ENCODE measurements at regions not wholly inside any gene's neighbourhood (a gene's known extent, or its start where the extent isn't known, plus 50 kb on each side); places are given as distances from the start of the nearest gene placed in this dataset.

DNA sequence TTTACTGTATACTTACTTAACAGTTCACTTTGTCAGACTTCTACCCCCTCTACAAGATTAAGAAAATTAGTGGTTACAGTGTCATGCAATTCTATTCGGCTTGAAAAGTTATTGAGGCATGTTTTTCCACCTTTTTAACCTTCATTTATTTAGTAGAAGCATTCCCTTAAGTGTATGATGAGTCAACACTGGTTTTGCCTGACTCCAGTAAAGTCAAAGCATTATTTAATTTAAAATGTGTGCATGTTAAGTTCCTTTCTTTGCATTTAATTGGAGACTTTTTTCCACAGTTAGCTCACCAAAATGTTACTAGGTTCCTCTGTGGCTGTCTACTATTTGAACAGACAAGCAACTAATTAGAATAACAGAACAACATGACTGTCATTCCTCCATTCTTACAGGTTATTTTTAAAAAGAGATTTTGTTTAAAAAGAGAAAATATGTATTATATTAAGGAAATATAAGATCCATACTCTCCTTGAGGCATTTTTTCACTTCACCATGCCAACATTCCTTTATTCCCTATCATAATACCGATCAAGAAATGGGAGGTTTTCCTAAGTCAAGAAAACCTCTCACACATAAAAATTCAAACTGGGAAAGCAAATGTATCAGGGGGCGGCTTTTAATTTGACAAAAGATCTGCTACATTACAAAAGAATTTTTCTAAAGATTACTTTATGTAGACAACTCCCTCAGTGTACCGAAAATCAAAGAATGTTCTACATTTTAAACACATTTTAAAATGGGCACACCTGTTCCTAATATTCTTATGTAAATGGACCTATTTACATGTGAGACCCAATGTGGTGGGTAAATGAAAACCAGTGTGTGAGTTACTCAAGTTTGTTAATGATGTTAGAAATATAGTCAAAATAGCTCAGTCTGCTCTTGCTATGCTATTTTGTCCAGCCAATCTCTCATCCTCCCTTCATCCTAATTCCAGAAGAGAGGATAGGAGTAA is 361.2 kb downstream of the UTRN start:
- Mint-ChIP-seq H3K36me3 (peaks cover 4 to 9% of the 10 kb centered on the region in 2 donors), H3K27ac (peak overlapping the region; percentile 5), H3K4me1 (peaks cover 12 to 35% of the 10 kb centered on the region in 2 donors), H3K4me3 (no peak overlapping the region), H3K27me3 (no peaks in the 10 kb centered on the region), H3K9me3 (peaks cover 5% of the 10 kb centered on the region in 2 donors)
- ATAC-seq (replicated peaks) (no peak), DNase-seq (no peak)

DNA sequence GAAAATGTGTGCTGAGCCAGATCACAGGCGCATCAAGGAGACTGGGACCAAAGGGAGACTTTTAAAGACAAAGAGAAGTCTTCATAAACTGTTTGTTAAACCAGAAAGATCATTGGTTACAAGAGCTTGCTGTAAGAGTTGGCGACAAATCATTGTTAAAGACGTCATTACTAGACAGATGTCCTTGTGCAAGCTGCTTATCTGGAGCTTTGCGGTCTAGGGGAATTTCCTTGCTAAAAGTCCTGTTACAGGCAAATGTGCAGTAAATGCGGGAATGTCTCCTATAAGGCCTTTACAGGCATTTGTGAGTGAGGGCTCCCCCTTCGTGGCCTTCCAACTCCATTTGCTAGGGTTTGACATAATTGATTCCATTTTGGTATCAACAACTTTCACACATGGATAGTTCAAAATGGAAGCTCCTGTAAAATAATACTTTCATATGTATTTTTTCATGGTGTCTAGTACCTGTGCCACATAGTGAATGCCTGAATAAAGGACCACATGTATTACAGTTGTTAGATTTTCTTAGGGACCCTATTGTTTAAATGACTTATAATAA is 362.4 kb downstream of the UTRN start:
- H3K27ac Mint-ChIP-seq: no peak overlapping the region
- peaks cover 4 to 9% of the 10 kb centered on the region in 2 donors for H3K36me3 Mint-ChIP-seq
- H3K27me3 Mint-ChIP-seq: no peaks in the 10 kb centered on the region
- peaks cover 15 to 30% of the 10 kb centered on the region in 2 donors for H3K4me1 Mint-ChIP-seq
- peaks cover 5% of the 10 kb centered on the region in 2 donors for H3K9me3 Mint-ChIP-seq
- DNase-seq (no peak), ATAC-seq (replicated peaks) (no peak)
- H3K4me3 Mint-ChIP-seq: no peak overlapping the region

DNA sequence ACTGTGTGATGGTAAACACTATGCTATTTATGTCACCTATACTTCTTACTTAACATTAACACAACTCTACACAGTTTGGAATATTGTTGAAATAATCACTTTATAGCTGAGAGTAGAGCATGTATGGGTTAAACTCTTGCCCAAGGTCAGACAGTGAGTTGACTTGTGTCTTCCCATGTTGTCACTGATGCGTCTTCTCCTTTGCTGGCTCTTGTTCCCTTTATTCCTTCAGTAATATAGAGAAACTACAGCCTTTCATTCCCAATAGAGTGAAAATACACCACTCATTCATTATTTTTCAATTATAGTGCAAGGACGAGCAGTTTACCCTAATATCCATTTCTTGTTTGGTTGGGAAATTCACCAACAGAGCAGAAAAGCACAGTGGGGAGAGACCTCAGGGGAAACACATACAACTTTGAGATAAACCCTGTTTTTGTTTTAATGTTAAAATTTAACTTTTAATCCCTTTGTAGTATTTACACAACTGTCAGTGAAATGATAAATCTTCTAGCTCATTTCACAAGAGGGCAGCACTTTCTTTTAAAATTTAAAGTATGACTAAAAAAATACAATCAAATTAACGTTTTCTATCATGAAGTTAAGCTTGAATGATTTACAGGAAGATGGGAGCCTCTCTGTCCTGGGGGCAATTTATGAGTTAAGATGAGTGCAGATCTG is 363.0 kb downstream of the UTRN start:
- ATAC-seq (replicated peaks): no peak
- Mint-ChIP-seq H3K4me1 (peaks cover 17 to 28% of the 10 kb centered on the region in 2 donors), H3K9me3 (peaks cover 5 to 6% of the 10 kb centered on the region in 2 donors), H3K27me3 (no peaks in the 10 kb centered on the region), H3K4me3 (no peak overlapping the region), H3K36me3 (peaks cover 4 to 9% of the 10 kb centered on the region in 2 donors), H3K27ac (no peak overlapping the region)
- no peak for DNase-seq

DNA sequence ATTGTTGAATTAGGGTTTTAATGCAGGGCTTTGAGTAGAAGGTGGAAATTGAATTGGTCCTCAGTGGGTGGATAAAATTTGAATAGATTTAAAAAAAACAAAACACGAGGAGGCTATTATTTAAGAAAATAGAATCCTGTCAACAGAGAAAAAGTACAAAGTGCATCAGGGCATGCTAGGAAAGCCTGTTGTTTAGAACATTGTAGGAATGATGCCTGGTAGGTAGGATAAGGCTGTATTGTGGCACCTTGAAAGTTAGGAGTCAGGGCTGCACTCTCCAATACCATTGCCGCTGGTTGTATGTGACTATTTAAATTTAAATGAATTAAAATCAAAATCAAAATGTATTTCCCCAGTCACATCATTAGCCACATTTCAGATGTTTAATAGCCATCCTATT is 363.9 kb downstream of the UTRN start:
- Mint-ChIP-seq H3K9me3 (peaks cover 5 to 8% of the 10 kb centered on the region in 2 donors), H3K4me1 (peaks cover 22 to 33% of the 10 kb centered on the region in 2 donors)

DNA sequence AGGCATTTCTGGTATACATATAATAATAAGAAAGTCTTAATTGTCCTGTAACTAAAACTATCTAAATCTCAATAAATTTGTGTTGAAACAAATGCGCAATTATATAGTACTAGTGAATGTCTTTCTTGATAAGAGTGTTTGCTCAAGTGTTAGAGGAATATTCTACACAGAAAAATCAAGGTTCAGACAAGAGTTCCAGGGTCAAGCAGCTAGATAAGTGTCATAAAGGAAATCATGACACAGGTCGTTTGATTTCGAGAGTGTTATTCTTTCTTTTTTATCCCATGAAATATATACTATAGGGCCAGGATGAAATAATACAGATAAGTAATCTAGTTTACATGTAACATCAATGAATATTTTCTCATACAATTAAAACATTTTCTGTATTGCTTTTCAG is 366.1 kb downstream of the UTRN start:
- DNase-seq (no peak), ATAC-seq (replicated peaks) (no peak)
- peaks cover 27 to 37% of the 10 kb centered on the region in 2 donors for H3K4me1 Mint-ChIP-seq
- H3K36me3 Mint-ChIP-seq: peaks cover 4 to 9% of the 10 kb centered on the region in 2 donors
- no peak overlapping the region for H3K4me3 Mint-ChIP-seq
- H3K27me3 Mint-ChIP-seq: no peaks in the 10 kb centered on the region
- H3K9me3 Mint-ChIP-seq: peaks cover 5 to 8% of the 10 kb centered on the region in 2 donors
- no peak overlapping the region for H3K27ac Mint-ChIP-seq

More for the DNA sequence above, 363.9 kb downstream of the UTRN start:
- Mint-ChIP-seq H3K36me3 (peaks cover 4 to 9% of the 10 kb centered on the region in 2 donors), H3K4me3 (no peak overlapping the region), H3K27ac (no peak overlapping the region), H3K27me3 (no peaks in the 10 kb centered on the region)
- ATAC-seq (replicated peaks): no peak
- no peak for DNase-seq

DNA sequence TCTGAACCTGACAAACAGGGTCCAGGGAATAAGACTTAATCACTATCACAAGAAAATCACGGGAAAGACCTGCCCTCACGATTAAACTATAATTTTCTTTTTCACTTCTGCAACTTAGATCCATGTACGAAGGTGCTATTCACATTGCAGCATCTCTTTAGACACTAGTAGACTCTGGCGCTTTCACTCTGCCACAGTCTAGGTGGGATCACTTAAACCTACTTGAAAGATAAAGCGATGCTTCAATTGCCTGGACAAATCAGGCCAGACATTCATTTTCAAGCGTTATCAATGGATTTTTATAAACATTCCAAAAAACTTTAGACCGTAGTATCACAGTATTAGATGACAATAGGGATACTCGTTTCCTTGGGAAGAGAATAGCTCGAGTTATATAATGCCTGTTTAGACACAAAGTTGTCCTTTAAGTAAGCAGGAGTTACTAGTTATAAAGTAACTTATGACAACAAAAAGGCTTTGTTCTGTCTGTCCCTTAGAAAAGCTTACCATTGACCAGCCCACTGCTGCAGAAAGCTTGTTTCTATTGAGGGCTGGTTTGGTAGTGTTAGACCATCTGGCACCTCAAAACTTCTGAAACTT is 367.3 kb downstream of the UTRN start:
- DNase-seq (no peak), ATAC-seq (replicated peaks) (no peak)
- peaks cover 4 to 9% of the 10 kb centered on the region in 2 donors for H3K36me3 Mint-ChIP-seq
- H3K27me3 Mint-ChIP-seq: no peaks in the 10 kb centered on the region
- H3K9me3 Mint-ChIP-seq: peaks cover 5 to 8% of the 10 kb centered on the region in 2 donors
- peaks cover 28 to 37% of the 10 kb centered on the region in 2 donors for H3K4me1 Mint-ChIP-seq
- H3K27ac Mint-ChIP-seq: no peak overlapping the region
- H3K4me3 Mint-ChIP-seq: no peak overlapping the region

DNA sequence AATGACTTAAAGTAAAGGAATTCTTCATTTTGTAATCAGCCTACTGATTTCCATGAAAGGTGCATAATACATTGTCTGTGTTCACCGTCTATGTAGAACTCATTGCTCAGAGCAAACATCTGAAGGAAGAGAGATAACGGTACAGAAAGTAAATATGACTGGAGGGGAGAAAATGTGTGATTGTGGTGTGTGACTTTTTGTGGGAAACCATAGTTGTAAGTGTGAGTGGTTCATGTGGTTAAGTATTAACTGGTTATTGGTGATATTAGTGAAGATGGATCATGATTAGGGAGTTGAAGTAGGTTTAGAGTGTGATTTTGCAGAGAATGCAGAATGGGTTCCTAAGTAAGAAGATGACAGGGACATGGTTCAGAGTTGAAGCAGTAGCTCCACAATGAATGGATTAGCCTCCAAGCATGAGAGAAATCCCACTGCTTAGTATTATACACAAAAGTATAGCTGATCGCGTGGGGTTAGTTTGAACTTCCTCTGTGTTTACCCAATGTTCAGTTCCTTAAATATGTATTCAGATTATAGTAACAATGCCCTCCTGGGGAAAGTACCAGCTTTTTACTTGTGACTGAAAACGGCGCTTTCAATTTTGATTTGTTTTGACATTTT is 368.9 kb downstream of the UTRN start:
- H3K27ac Mint-ChIP-seq: peak overlapping the region; percentile 53
- ATAC-seq (replicated peaks) (peak; percentile 93 to 96), DNase-seq (peak; percentile 17)
- peaks cover 29 to 41% of the 10 kb centered on the region in 2 donors for H3K4me1 Mint-ChIP-seq
- peak overlapping the region; percentile 60 to 73 for H3K4me3 Mint-ChIP-seq
- H3K36me3 Mint-ChIP-seq: peaks cover 4 to 6% of the 10 kb centered on the region in 2 donors
- peaks cover 5 to 8% of the 10 kb centered on the region in 2 donors for H3K9me3 Mint-ChIP-seq
- H3K27me3 Mint-ChIP-seq: no peaks in the 10 kb centered on the region

DNA sequence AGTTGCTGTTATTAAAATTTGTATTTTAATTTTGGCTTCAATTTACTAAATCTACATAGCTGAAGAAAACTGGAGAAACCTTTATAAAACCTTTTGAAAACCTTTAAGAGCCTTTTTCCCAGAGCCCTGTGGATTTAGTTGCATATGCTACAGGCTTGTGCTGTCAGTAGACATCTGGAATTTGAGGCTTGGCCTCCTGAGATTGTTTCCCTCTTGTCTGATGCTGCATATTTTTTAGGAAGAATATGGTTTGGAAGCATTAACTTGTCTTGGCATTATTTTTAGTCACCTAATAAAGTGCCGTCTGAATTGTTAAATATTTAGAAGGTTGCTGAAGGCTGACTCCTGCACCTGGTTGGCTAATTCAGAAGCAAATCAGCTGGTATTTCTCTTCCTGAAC is 369.4 kb downstream of the UTRN start:
- ATAC-seq (replicated peaks): peak; percentile 1 to 4
- Mint-ChIP-seq H3K27ac (no peak overlapping the region), H3K4me1 (peaks cover 34 to 46% of the 10 kb centered on the region in 2 donors), H3K9me3 (peaks cover 5 to 8% of the 10 kb centered on the region in 2 donors), H3K27me3 (no peaks in the 10 kb centered on the region), H3K36me3 (peaks cover 4 to 6% of the 10 kb centered on the region in 2 donors), H3K4me3 (peak overlapping the region; percentile 36 to 60)
- DNase-seq: no peak

DNA sequence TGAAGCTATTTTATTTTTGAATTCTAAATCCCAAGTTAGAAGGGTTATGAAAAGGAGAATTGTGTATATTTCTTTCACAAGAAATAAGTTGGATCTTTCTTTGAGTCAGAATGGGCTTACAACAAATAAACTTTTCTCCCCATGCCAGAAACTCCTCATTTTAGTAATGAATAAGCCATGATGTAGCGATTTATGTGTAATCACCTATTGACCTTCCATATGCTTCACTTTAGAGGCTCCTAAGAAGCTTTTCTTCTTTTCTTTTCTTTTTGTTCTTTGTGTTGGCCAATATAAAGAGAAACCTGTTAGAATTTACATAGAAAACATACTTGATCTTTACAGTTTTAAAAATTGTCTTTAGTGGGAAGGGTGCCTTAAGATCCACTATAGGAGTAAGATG is 370.2 kb downstream of the UTRN start:
- Mint-ChIP-seq H3K27ac (peak overlapping the region; percentile 62), H3K9me3 (peaks cover 0 to 3% of the 10 kb centered on the region in 2 donors), H3K4me3 (peak overlapping the region; percentile 13 to 14), H3K27me3 (no peaks in the 10 kb centered on the region), H3K4me1 (peaks cover 39 to 54% of the 10 kb centered on the region in 2 donors), H3K36me3 (no peaks in the 10 kb centered on the region)
- ATAC-seq (replicated peaks): no peak
- no peak for DNase-seq

DNA sequence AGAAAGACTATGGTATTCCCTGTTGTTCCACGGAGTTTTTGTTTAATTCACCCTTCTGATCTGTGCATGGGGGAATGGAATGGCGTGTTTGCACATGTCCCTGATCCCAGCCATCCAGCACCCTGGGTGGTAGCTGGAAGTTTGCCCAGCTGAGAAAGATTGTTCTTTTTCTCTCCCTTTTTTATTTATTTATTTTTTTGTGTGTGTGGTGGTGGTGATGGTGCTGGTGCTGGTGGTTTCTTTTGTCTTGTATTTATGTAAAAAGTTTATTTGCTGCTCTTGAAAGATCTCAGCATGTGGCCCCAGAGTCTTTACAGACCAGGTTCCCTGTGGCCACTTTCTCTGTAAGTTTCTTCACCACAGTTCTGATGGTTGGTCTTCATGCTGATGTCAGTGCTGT is 372.6 kb downstream of the UTRN start:
- Mint-ChIP-seq H3K9me3 (peaks cover 0 to 3% of the 10 kb centered on the region in 2 donors), H3K27me3 (no peaks in the 10 kb centered on the region), H3K4me3 (no peak overlapping the region), H3K27ac (peak overlapping the region; percentile 63), H3K4me1 (peaks cover 42 to 67% of the 10 kb centered on the region in 2 donors), H3K36me3 (no peaks in the 10 kb centered on the region)
- DNase-seq (no peak), ATAC-seq (replicated peaks) (peak in 1 of 2 donors; percentile 8)

DNA sequence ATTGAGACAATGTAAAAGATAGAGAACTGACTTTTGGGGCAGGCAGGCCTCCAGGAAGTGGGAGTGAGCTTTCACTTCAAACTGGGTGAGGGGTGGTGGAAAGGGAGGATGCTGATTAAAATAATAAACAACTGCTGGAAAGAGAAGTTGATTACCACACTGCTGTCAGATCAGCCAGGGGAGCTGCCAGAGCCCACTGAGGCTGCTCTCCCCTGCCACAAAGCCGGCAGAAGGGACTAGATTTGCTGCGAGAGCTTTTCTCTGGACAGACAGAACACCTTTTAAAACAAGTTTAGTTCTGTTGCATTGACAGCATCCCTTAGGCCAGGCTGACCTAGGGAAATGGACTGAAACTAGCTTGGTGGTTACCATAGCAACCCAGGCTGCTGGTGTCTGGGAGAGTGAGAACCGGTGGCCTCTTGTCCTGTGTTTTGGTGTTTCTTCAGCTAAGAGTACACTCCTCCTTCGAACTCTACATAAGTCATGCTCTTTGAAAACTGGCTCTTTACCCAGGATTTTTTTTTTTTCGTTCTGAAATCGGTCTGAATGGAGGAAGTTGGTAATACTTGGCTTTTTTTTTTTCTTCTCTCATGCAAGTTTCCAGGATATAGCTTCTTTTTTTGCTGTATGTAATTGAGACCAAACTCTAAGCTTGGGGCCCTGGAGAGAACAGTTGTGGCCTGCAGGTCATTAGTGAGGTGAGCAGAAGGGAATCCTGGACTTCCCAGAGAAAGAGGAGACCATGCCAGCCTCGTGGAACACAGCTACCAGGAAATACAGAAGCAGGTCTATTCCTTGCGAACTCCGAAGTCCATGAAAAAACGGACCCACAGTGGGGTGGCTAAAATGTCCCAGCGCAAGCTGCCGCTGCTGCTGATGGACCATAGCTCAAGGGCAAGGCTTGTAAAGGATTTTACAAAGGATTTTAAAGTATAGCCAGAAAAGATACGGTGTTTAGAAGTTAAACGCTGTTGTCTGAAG is 374.4 kb downstream of the UTRN start:
- Mint-ChIP-seq H3K27ac (peak overlapping the region; percentile 79), H3K36me3 (peaks cover 3% of the 10 kb centered on the region in 2 donors), H3K4me3 (peak overlapping the region; percentile 69 to 76), H3K4me1 (peaks cover 47 to 73% of the 10 kb centered on the region in 2 donors), H3K9me3 (peaks cover 0 to 2% of the 10 kb centered on the region in 2 donors), H3K27me3 (no peaks in the 10 kb centered on the region)
- DNase-seq (peak; percentile 15), ATAC-seq (replicated peaks) (peak; percentile 62 to 69)

DNA sequence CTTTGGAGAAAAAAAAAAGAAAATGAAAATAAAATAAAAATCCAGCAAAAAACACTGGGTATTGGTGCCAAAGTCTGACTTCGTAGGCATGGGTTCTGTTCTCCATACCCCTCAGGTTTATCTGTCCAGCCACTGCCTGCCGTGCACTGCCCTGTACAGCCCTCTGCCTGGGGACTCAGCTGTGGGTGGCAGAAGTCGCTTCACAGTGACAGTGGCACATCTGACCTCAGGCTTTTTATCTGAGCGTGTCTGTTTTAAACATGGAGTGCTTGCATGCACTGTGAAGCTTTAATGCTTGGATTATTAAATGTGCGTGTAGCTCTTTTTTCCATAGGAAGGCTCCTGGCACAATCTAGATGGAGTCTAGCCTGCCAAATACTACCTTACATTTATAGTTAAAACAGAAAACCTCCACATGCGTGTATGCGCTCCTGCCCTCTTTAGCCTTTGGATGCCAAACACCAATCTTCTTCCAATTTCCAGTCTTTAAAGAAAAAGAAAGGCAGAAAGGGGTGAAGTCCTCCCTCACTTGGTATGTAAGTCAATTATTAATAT is 375.5 kb downstream of the UTRN start:
- DNase-seq: no peak
- Mint-ChIP-seq H3K36me3 (peaks cover 3% of the 10 kb centered on the region in 2 donors), H3K27ac (peak overlapping the region; percentile 5), H3K9me3 (peaks cover 0 to 2% of the 10 kb centered on the region in 2 donors), H3K27me3 (no peaks in the 10 kb centered on the region), H3K4me1 (peaks cover 44 to 69% of the 10 kb centered on the region in 2 donors), H3K4me3 (peak overlapping the region in 1 of 2 donors; percentile 13)
- ATAC-seq (replicated peaks): no peak
